Endodermal cell (in vitro differentiated cells): ENCODE measurements at regions not wholly inside any gene's neighbourhood (a gene's known extent, or its start where the extent isn't known, plus 50 kb on each side); places are given as distances from the start of the nearest gene placed in this dataset.

Experiments used
- DNase-seq: peaks from one replicate; pipeline ENCODE4 v3.0.0-alpha.2; 2017
- H3K27ac ChIP-seq: 2 replicates; pipeline ENCODE4 v1.5.1; 2013; ENCODE audit warnings: mild to moderate bottlenecking, low read depth, low read length, moderate library complexity
- H3K27me3 ChIP-seq: 2 replicates; pipeline ENCODE4 v1.6.1; 2013; ENCODE audit warnings: mild to moderate bottlenecking, low read length, moderate library complexity; ENCODE audit not compliant: insufficient read depth, control insufficient read depth, poor library complexity, severe bottlenecking
- H3K36me3 ChIP-seq: 2 replicates; pipeline ENCODE4 v1.7.0; 2013; ENCODE audit warnings: mild to moderate bottlenecking, low read length, moderate library complexity; ENCODE audit not compliant: control insufficient read depth, insufficient read depth
- H3K4me1 ChIP-seq: one replicate; pipeline ENCODE4 v1.7.0; 2013; ENCODE audit warnings: low read length; ENCODE audit not compliant: control insufficient read depth, insufficient read depth
- H3K4me3 ChIP-seq: 2 replicates; pipeline ENCODE4 v1.5.1; 2013; ENCODE audit warnings: mild to moderate bottlenecking, low read length, moderate library complexity
- H3K9ac ChIP-seq: 2 replicates; pipeline ENCODE4 v1.6.1; 2013; ENCODE audit warnings: mild to moderate bottlenecking, low read length, moderate library complexity; ENCODE audit not compliant: poor library complexity, severe bottlenecking; ENCODE audit errors: extremely low read depth
- H3K9me3 ChIP-seq: 2 replicates; pipeline ENCODE4 v1.6.1; 2013; ENCODE audit warnings: mild to moderate bottlenecking, low read length, moderate library complexity; ENCODE audit not compliant: control insufficient read depth
- H3K27ac Mint-ChIP-seq: 2 replicates; pipeline ENCODE4 v1.8.0; 2020; ENCODE audit warnings: mixed read lengths
- H3K27me3 Mint-ChIP-seq: 2 replicates; pipeline ENCODE4 v1.8.0; 2021; ENCODE audit warnings: mild to moderate bottlenecking, mixed read lengths; ENCODE audit not compliant: insufficient read depth
- H3K36me3 Mint-ChIP-seq: 2 replicates; pipeline ENCODE4 v1.8.0; 2020; ENCODE audit warnings: low read depth, mixed read lengths
- H3K4me1 Mint-ChIP-seq: 2 replicates; pipeline ENCODE4 v1.8.0; 2020; ENCODE audit warnings: mixed read lengths
- H3K4me3 Mint-ChIP-seq: 2 replicates; pipeline ENCODE4 v1.8.0; 2020; ENCODE audit warnings: mild to moderate bottlenecking, moderate library complexity, mixed read lengths
- H3K9me3 Mint-ChIP-seq: 2 replicates; pipeline ENCODE4 v1.8.0; 2020; ENCODE audit warnings: mild to moderate bottlenecking, mixed read lengths
- CTCF ChIP-seq: fragments of 200-600 bp; sonication (generic); conservative IDR thresholded peaks from 2 replicates; pipeline ENCODE4 v1.5.0; 2021; ENCODE audit warnings: antibody characterized with exemption, mild to moderate bottlenecking
- WGBS, 2 experiments: methylation state at CpG; one replicate each; pipeline versions ENCODE4 v1.1.5 to v1.1.7; 2013; ENCODE audit warnings: missing lambda C conversion rate in 2 of 2, mixed read lengths in 1 of 2; ENCODE audit not compliant: insufficient coverage in 1 of 2, insufficient read length in 1 of 2; 5-methylcytosine and 5-hydroxymethylcytosine counted together

- TF ChIP-seq CTCF: no peak
- 84 to 90% methylated on average over 2 to 6 of the region's 6 CpGs for WGBS, 2 experiments
- no peak overlapping the region for H3K9ac ChIP-seq
Measured at GRCh38 chr9:108163321-108164005, 673.9 kb upstream of the KLF4 start.

GRCh38 chr9:108162664-108163063 lies 673.1 kb upstream of the KLF4 start:
- no peak for TF ChIP-seq CTCF
- H3K27ac Mint-ChIP-seq: no peak overlapping the region
- H3K9ac ChIP-seq: no peak overlapping the region
- WGBS, 2 experiments: 83% methylated on average over 1 of the region's 1 CpG; no CpG with 5 or more reads in 1 of the 2 experiments
- no peaks in the 10 kb centered on the region for H3K27me3 ChIP-seq
- H3K9me3 Mint-ChIP-seq: no peaks in the 10 kb centered on the region
- no peaks in the 10 kb centered on the region for H3K36me3 ChIP-seq
- H3K4me3 Mint-ChIP-seq: no peak overlapping the region
- peaks cover 16% of the 10 kb centered on the region for H3K27me3 Mint-ChIP-seq
- H3K27ac ChIP-seq: no peak overlapping the region
- peaks cover 13% of the 10 kb centered on the region for H3K4me1 Mint-ChIP-seq
- DNase-seq: no peak
- H3K4me3 ChIP-seq: no peak overlapping the region
- H3K9me3 ChIP-seq: no peaks in the 10 kb centered on the region
- H3K4me1 ChIP-seq: no peaks in the 10 kb centered on the region
- H3K36me3 Mint-ChIP-seq: no peaks in the 10 kb centered on the region

More at GRCh38 chr9:108163321-108164005, 673.9 kb upstream of the KLF4 start:
- Histone ChIP-seq H3K4me3 (no peak overlapping the region), H3K36me3 (no peaks in the 10 kb centered on the region), H3K27me3 (no peaks in the 10 kb centered on the region), H3K4me1 (no peaks in the 10 kb centered on the region), H3K27ac (no peak overlapping the region), H3K9me3 (no peaks in the 10 kb centered on the region)
- H3K27ac Mint-ChIP-seq: no peak overlapping the region
- H3K27me3 Mint-ChIP-seq: peaks cover 16% of the 10 kb centered on the region
- H3K36me3 Mint-ChIP-seq: no peaks in the 10 kb centered on the region
- H3K4me3 Mint-ChIP-seq: no peak overlapping the region
- H3K9me3 Mint-ChIP-seq: no peaks in the 10 kb centered on the region
- no peak for DNase-seq
- H3K4me1 Mint-ChIP-seq: peaks cover 13% of the 10 kb centered on the region

GRCh38 chr9:108161503-108161902 lies 671.9 kb upstream of the KLF4 start:
- Mint-ChIP-seq H3K27ac (no peak overlapping the region), H3K4me3 (no peak overlapping the region), H3K27me3 (peaks cover 16% of the 10 kb centered on the region), H3K4me1 (peaks cover 15% of the 10 kb centered on the region), H3K36me3 (no peaks in the 10 kb centered on the region), H3K9me3 (no peaks in the 10 kb centered on the region)
- H3K4me3 ChIP-seq: no peak overlapping the region
- no peak overlapping the region for H3K27ac ChIP-seq
- no peak for TF ChIP-seq CTCF
- no peaks in the 10 kb centered on the region for H3K36me3 ChIP-seq
- DNase-seq: no peak
- no peak overlapping the region for H3K9ac ChIP-seq
- H3K9me3 ChIP-seq: no peaks in the 10 kb centered on the region
- no peaks in the 10 kb centered on the region for H3K4me1 ChIP-seq
- no peaks in the 10 kb centered on the region for H3K27me3 ChIP-seq
- 77 to 83% methylated on average over 1 of the region's 1 CpG for WGBS, 2 experiments
